ENCODE measurements at regions not wholly inside any gene's neighbourhood (a gene's known extent, or its start where the extent isn't known, plus 50 kb on each side); places are given as distances from the start of the nearest gene placed in this dataset.

DNA sequence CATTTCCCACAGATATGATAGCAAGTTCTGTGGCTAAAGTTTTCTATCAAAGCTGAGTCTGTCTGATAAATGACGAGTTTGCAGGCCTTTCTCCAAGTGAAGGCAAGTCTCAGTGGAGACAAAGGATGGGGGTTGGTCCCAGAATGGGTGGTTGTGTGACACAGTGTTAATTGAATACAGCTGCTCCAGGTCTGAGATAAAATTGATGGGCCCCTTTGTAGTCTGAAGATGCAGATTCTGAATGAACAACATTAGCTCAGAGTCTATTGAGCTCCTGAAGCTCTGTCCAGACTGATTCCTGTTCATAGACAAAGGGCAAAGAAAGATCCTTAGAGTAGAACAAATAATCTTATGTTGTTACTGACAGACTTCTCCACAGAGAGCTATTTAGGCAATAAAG, 296.9 kb upstream of the CYRIA start:
- Histone ChIP-seq H3K27ac (no peak overlapping the region), H3K27me3 (no peaks in the 10 kb centered on the region), H3K4me1 (no peaks in the 10 kb centered on the region), H3K36me3 (no peaks in the 10 kb centered on the region), H3K4me3 (no peak overlapping the region), H3K9me3 (no peaks in the 10 kb centered on the region)
- DNase-seq, result no peak
- 90 to 100% methylated on average over 1 of the region's 1 CpG for WGBS, 2 donors
- intact Hi-C loops (cut with DNase I), result no loop called here
- TF ChIP-seq, protein P1, sequence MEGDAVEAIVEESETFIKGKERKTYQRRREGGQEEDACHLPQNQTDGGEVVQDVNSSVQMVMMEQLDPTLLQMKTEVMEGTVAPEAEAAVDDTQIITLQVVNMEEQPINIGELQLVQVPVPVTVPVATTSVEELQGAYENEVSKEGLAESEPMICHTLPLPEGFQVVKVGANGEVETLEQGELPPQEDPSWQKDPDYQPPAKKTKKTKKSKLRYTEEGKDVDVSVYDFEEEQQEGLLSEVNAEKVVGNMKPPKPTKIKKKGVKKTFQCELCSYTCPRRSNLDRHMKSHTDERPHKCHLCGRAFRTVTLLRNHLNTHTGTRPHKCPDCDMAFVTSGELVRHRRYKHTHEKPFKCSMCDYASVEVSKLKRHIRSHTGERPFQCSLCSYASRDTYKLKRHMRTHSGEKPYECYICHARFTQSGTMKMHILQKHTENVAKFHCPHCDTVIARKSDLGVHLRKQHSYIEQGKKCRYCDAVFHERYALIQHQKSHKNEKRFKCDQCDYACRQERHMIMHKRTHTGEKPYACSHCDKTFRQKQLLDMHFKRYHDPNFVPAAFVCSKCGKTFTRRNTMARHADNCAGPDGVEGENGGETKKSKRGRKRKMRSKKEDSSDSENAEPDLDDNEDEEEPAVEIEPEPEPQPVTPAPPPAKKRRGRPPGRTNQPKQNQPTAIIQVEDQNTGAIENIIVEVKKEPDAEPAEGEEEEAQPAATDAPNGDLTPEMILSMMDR (IDR thresholded peaks at IDR 0.05), result no peak
- TF ChIP-seq POLR2A (IDR thresholded peaks at IDR 0.05), result no peak

DNA sequence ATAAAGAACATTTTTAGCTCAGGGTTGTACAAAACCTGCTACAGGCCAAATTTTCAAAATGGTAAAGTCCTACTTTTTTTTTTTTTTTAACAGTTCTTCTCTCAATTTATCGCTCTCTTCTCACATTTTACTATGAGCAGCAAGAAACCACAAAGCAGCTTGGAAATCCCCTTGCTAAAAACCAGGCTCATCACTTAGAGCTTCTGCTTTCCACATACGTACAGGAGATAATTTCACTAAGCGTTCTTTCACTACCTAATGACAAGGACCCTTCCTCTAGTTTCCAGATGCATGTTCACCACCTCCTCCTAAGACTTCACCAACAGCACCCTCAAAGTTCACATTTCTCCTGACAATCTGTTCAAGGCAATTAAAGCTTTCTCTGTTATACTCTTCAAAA, 294.9 kb upstream of the CYRIA start:
- TF ChIP-seq, protein P1 (IDR thresholded peaks at IDR 0.05), result no peak
- TF ChIP-seq POLR2A (IDR thresholded peaks at IDR 0.05), result no peak
- Histone ChIP-seq H3K4me1 (no peaks in the 10 kb centered on the region), H3K27ac (no peak overlapping the region), H3K9me3 (no peaks in the 10 kb centered on the region), H3K27me3 (peaks cover 0 to 3% (median 0%) of the 10 kb centered on the region in 4 donors), H3K4me3 (no peak overlapping the region), H3K36me3 (no peaks in the 10 kb centered on the region)
- intact Hi-C loops (cut with DNase I), result no loop called here
- WGBS, 2 donors, result 62 to 72% methylated on average over 3 of the region's 3 CpGs
- no peak for DNase-seq

DNA sequence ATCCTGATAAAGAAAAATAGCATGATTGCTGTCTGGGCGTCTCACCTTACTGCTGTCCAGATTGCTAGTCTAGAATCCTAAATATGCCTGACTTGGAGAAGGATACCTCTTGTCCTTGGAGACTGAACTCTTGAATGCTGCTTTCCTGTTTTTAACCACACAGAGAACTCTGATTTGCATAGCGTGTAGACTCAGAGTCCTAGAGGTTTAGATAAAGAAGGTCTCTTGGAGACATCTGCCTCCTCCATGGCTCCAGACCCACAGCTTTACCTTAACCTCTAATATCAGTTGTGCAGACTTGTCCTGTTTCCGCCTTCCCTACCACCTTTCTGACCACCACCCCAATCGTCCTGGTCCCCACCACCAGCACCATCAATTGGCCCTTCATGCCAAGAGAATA, 292.6 kb upstream of the CYRIA start:
- no peak for TF ChIP-seq POLR2A (IDR thresholded peaks at IDR 0.05)
- TF ChIP-seq, protein P1 (IDR thresholded peaks at IDR 0.05), result no peak
- Histone ChIP-seq H3K9me3 (no peaks in the 10 kb centered on the region), H3K4me3 (no peak overlapping the region), H3K4me1 (no peaks in the 10 kb centered on the region), H3K27me3 (peaks cover 0 to 3% (median 0%) of the 10 kb centered on the region in 4 donors), H3K36me3 (no peaks in the 10 kb centered on the region), H3K27ac (no peak overlapping the region)
- DNase-seq, result no peak
- intact Hi-C loops (cut with DNase I), result no loop called here
- 63 to 84% methylated on average over 4 of the region's 4 CpGs for WGBS, 2 donors

DNA sequence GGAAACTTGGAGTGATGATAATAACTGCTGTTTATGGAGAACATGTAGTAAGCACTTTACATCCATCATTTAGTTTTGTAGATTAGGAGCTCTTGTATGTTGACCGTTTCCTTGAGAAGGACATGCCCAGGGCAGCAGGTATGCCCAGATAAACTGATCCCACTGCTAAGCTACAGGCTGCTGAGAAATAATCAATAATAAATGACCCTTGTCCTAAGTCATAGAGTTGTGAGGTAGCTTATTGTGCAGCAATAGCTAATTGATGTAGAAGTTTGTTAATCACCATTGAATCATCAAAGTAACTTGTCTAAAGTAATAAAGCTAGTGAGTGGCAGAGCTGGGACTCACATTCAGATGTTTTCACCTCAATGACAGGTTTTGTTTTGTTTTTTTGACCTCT, 287.2 kb upstream of the CYRIA start:
- peaks cover 0 to 3% (median 0%) of the 10 kb centered on the region in 4 donors for H3K27me3 ChIP-seq
- WGBS, 2 donors, result 79 to 83% methylated on average over 1 of the region's 1 CpG
- H3K36me3 ChIP-seq, result no peaks in the 10 kb centered on the region
- intact Hi-C loops (cut with DNase I), result no loop called here
- no peak overlapping the region for H3K4me3 ChIP-seq
- DNase-seq, result no peak
- no peak overlapping the region for H3K27ac ChIP-seq
- H3K4me1 ChIP-seq, result no peaks in the 10 kb centered on the region
- no peaks in the 10 kb centered on the region for H3K9me3 ChIP-seq
- TF ChIP-seq, protein P1 (IDR thresholded peaks at IDR 0.05), result no peak
- TF ChIP-seq POLR2A (IDR thresholded peaks at IDR 0.05), result no peak

DNA sequence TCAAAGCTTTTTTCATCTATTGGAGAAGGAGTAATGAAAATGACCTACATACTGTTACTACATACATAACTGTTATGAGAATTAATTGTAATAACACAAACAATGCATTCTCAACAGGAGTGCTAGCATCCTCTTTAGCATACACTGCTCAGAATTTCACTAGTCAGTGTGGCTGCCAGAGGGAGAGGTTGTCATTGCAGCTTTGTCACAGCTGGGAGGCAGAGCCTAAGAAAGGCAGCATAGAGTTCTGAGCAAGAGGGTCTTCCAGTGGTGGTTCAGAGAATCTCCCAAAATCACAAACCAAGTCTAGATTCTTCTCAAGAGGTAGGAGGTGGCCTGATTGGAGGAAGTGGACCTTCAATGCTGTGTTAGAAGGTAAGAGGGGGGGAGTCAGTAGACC, 286.7 kb upstream of the CYRIA start:
- DNase-seq, result no peak
- Histone ChIP-seq H3K4me3 (no peak overlapping the region), H3K9me3 (no peaks in the 10 kb centered on the region), H3K27me3 (peaks cover 0 to 3% (median 0%) of the 10 kb centered on the region in 4 donors), H3K36me3 (no peaks in the 10 kb centered on the region), H3K4me1 (no peaks in the 10 kb centered on the region), H3K27ac (no peak overlapping the region)
- no peak for TF ChIP-seq POLR2A (IDR thresholded peaks at IDR 0.05)
- TF ChIP-seq, protein P1 (IDR thresholded peaks at IDR 0.05), result no peak
- intact Hi-C loops (cut with DNase I), result no loop called here

All from esophagus squamous epithelium (tissue), 5 donors.